ENCODE measurements at regions not wholly inside any gene's neighbourhood (a gene's known extent, or its start where the extent isn't known, plus 50 kb on each side); places are given as distances from the start of the nearest gene placed in this dataset.

DNA sequence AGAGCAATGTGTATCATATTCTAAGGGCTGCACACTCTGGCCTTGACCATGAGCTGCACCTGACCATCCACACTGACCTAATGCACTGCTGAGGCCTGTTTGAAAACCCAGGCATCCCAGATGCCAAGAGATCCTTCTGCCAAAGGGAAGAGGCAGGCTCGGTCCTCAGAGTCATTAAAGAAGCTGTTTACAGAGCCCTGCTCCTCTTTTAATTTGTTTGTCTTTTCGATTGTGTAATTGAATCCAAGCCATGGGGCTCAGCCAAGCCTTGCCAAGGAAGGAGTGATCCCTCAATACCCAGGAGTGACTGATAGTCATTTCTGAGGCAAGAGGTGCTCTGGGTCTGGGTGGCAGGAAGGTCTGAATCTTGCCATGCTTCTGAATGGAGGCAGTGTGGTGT lies 94.5 kb upstream of the ISX start:
- Histone ChIP-seq H3K9me3 (replicated peaks; ENCODE audit: control insufficient read depth, insufficient read depth, low read length) (no peaks in the 10 kb centered on the region), H3K4me2 (ENCODE audit: insufficient read depth, low read length) (no peak overlapping the region), H4K20me1 (replicated peaks; ENCODE audit: control insufficient read depth, extremely low read depth, insufficient read depth, low read length) (no peaks in the 10 kb centered on the region), H3K9me1 (replicated peaks; ENCODE audit: control insufficient read depth, extremely low read depth, insufficient read depth, low read length) (no peaks in the 10 kb centered on the region), H3K36me3 (ENCODE audit: control insufficient read depth in 2 of 2, extremely low read depth in 1 of 2, insufficient read depth in 2 of 2, low read length in 2 of 2) (no peaks in the 10 kb centered on the region), H3K4me3 (replicated peaks in 1 of 3; ENCODE audit: insufficient read depth in 1 of 3, low read depth in 1 of 3, low read length in 3 of 3) (no peak overlapping the region), H2AFZ (ENCODE audit: low read depth, low read length) (no peak overlapping the region), H3K4me1 (ENCODE audit: control insufficient read depth, extremely low read depth, insufficient read depth, low read length) (no peaks in the 10 kb centered on the region), H3K9ac (replicated peaks; ENCODE audit: extremely low read depth, insufficient read depth, low read length) (no peak overlapping the region), H3K27me3 (ENCODE audit: control insufficient read depth in 2 of 2, insufficient read depth in 2 of 2, low read length in 2 of 2) (no peaks in the 10 kb centered on the region), H3K27ac (ENCODE audit: insufficient read depth, low read depth, low read length) (no peak overlapping the region), H3K79me2 (ENCODE audit: control insufficient read depth, insufficient read depth, low read length) (no peaks in the 10 kb centered on the region)
- no TSS peak for BruUV-seq (replicated peaks)
- intact Hi-C loops (cut with micrococcal nuclease) (no loop called here), dilution Hi-C loops (cut with MboI; ENCODE audit: extremely low pct_ligation_motif_present, low sequenced_read_pairs) (no loop called here)
- TF ChIP-seq, protein P1, sequence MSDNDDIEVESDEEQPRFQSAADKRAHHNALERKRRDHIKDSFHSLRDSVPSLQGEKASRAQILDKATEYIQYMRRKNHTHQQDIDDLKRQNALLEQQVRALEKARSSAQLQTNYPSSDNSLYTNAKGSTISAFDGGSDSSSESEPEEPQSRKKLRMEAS (IDR thresholded peaks at IDR 0.05; ENCODE audit: insufficient read depth, insufficient read length): no peak
- ChIA-PET POLR2A (no interaction called here), CTCF (no interaction called here)
- FAIRE-seq: no peak
- no peak for DNase-seq (ENCODE audit: low read depth, low spot score)

DNA sequence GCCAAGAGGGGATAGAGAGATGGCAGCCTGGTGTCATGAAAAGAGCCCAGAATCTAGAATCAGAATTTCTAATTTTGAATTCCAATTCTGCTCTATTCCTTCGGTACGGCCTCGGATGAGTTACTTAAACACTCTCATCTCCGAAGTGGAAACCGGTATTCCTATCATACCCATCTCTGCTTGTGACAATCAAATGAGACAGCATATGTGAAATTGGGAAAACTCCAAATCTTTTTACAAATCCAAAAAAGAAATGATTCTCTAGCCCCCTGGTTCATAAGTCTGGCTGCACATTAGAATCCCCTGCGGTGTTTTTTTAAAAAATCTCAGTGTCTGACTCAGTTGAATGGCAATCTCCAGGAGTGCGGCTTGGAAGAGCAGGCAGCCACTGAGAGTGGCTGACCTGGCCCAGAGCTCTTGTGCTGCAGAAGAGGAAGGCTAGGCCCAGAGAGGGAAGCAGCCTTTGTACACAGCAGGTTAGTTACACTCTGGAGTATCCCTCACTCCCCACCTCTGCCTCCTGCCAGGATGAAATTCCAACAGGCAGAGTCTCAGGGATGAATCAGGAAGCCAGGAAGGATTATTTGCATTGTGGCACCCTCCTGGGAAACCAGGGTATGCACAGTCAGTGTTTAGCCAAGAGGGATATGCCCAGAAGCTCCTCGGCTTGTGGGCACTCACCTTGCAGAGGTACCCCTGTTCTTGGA lies 93.6 kb upstream of the ISX start:
- Histone ChIP-seq H3K36me3 (ENCODE audit: control insufficient read depth in 2 of 2, extremely low read depth in 1 of 2, insufficient read depth in 2 of 2, low read length in 2 of 2) (no peaks in the 10 kb centered on the region), H3K79me2 (ENCODE audit: control insufficient read depth, insufficient read depth, low read length) (no peaks in the 10 kb centered on the region), H3K9me3 (replicated peaks; ENCODE audit: control insufficient read depth, insufficient read depth, low read length) (no peaks in the 10 kb centered on the region), H3K9ac (replicated peaks; ENCODE audit: extremely low read depth, insufficient read depth, low read length) (no peak overlapping the region), H4K20me1 (replicated peaks; ENCODE audit: control insufficient read depth, extremely low read depth, insufficient read depth, low read length) (no peaks in the 10 kb centered on the region), H3K27me3 (ENCODE audit: control insufficient read depth in 2 of 2, insufficient read depth in 2 of 2, low read length in 2 of 2) (no peaks in the 10 kb centered on the region), H3K4me2 (ENCODE audit: insufficient read depth, low read length) (no peak overlapping the region), H3K4me1 (ENCODE audit: control insufficient read depth, extremely low read depth, insufficient read depth, low read length) (no peaks in the 10 kb centered on the region), H3K9me1 (replicated peaks; ENCODE audit: control insufficient read depth, extremely low read depth, insufficient read depth, low read length) (no peaks in the 10 kb centered on the region), H2AFZ (ENCODE audit: low read depth, low read length) (no peak overlapping the region), H3K4me3 (replicated peaks in 1 of 3; ENCODE audit: insufficient read depth in 1 of 3, low read depth in 1 of 3, low read length in 3 of 3) (no peak overlapping the region), H3K27ac (ENCODE audit: insufficient read depth, low read depth, low read length) (no peak overlapping the region)
- BruUV-seq (replicated peaks): no TSS peak
- dilution Hi-C loops (cut with MboI; ENCODE audit: extremely low pct_ligation_motif_present, low sequenced_read_pairs) (no loop called here), intact Hi-C loops (cut with micrococcal nuclease) (no loop called here)
- DNase-seq (ENCODE audit: low read depth, low spot score): no peak
- CTCF ChIA-PET: no interaction called here
- no peak for FAIRE-seq
- POLR2A ChIA-PET: no interaction called here
- TF ChIP-seq, protein P1 (IDR thresholded peaks at IDR 0.05; ENCODE audit: insufficient read depth, insufficient read length): no peak
- TF ChIP-seq JUN (IDR thresholded peaks at IDR 0.05; ENCODE audit: borderline replicate concordance, insufficient read depth, insufficient read length, low read depth): no peak
- TF ChIP-seq, protein P2, sequence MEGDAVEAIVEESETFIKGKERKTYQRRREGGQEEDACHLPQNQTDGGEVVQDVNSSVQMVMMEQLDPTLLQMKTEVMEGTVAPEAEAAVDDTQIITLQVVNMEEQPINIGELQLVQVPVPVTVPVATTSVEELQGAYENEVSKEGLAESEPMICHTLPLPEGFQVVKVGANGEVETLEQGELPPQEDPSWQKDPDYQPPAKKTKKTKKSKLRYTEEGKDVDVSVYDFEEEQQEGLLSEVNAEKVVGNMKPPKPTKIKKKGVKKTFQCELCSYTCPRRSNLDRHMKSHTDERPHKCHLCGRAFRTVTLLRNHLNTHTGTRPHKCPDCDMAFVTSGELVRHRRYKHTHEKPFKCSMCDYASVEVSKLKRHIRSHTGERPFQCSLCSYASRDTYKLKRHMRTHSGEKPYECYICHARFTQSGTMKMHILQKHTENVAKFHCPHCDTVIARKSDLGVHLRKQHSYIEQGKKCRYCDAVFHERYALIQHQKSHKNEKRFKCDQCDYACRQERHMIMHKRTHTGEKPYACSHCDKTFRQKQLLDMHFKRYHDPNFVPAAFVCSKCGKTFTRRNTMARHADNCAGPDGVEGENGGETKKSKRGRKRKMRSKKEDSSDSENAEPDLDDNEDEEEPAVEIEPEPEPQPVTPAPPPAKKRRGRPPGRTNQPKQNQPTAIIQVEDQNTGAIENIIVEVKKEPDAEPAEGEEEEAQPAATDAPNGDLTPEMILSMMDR (IDR thresholded peaks at IDR 0.05; ENCODE audit: extremely low read depth in 1 of 2, insufficient read depth in 1 of 2, low read depth in 1 of 2, low read length in 2 of 2): no peak
- TF ChIP-seq POLR2A (IDR thresholded peaks at IDR 0.05; ENCODE audit: low read depth, low read length): no peak
- no peak for TF ChIP-seq GATA2 (IDR thresholded peaks at IDR 0.05; ENCODE audit: insufficient read depth, insufficient read length, low read depth, low read length)
- no peak for TF ChIP-seq FOS (IDR thresholded peaks at IDR 0.05; ENCODE audit: borderline replicate concordance, insufficient read depth, low read length)
- TF ChIP-seq EZH2 (IDR thresholded peaks at IDR 0.05; ENCODE audit: borderline replicate concordance, low read depth, low read length, severe bottlenecking): no peak
- no peak for TF ChIP-seq MYC (IDR thresholded peaks at IDR 0.05; ENCODE audit: low read depth, low read length)
- no peak for TF ChIP-seq POLR2AphosphoS5 (IDR thresholded peaks at IDR 0.05; ENCODE audit: insufficient read depth, low read depth, low read length)

Data from endothelial cell of umbilical vein (primary cell).